GM23338 (cell line): ENCODE measurements at regions not wholly inside any gene's neighbourhood (a gene's known extent, or its start where the extent isn't known, plus 50 kb on each side); places are given as distances from the start of the nearest gene placed in this dataset.

Experiments used
- CREB1 ChIP-seq: fragments of 250-450 bp; sonication (Bioruptor Pico); IDR thresholded peaks from 2 replicates; pipeline ENCODE4 v1.5.0; 2020; ENCODE audit warnings: low read depth, mild to moderate bottlenecking, moderate library complexity
- ETS1 ChIP-seq: IDR thresholded peaks from 2 replicates; pipeline ENCODE4 v1.6.1; 2016; ENCODE audit warnings: antibody characterized with exemption
- EZH2 ChIP-seq: fragments of 200-600 bp; sonication (generic); IDR thresholded peaks from one replicate; pipeline ENCODE4 v1.8.0; 2017; ENCODE audit warnings: antibody characterized with exemption, mild to moderate bottlenecking, low read depth; ENCODE audit not compliant: unreplicated experiment
- EZH2phosphoT487 ChIP-seq: fragments of 200-600 bp; sonication (generic); IDR thresholded peaks from one replicate; pipeline ENCODE4 v1.8.1; 2018; ENCODE audit warnings: antibody characterized with exemption; ENCODE audit not compliant: unreplicated experiment
- JUNB ChIP-seq: IDR thresholded peaks from one replicate; pipeline ENCODE4 v1.6.1; 2016; ENCODE audit warnings: antibody characterized with exemption; ENCODE audit not compliant: unreplicated experiment
- NANOG ChIP-seq: IDR thresholded peaks from 2 replicates; pipeline ENCODE4 v1.6.1; 2016; ENCODE audit warnings: antibody characterized with exemption, borderline replicate concordance
- POLR2AphosphoS5 ChIP-seq: IDR thresholded peaks from 2 replicates; pipeline ENCODE4 v1.6.1; 2016; ENCODE audit warnings: antibody characterized with exemption, low read depth
- STAT1 ChIP-seq: IDR thresholded peaks from one replicate; pipeline ENCODE4 v1.6.1; 2016; ENCODE audit warnings: antibody characterized with exemption; ENCODE audit not compliant: unreplicated experiment
- ZNF114 ChIP-seq: fragments of 250-450 bp; sonication (Bioruptor Pico); IDR thresholded peaks from 2 replicates; pipeline ENCODE4 v1.5.0; 2020; ENCODE audit warnings: mild to moderate bottlenecking, moderate library complexity
- ZNF331 ChIP-seq: fragments of 250-450 bp; sonication (Bioruptor Pico); IDR thresholded peaks from 2 replicates; pipeline ENCODE4 v1.5.0; 2020; ENCODE audit warnings: low read depth, mild to moderate bottlenecking, moderate library complexity
- TF ChIP-seq, protein P1 (sequence below), 2 experiments: fragments of 200-600 bp in 1 of 2; sonication (generic) in 1 of 2; conservative IDR thresholded peaks; 2 replicates each; pipeline versions ENCODE4 v1.5.1 to v1.6.1; 2016 to 2017; ENCODE audit warnings: antibody characterized with exemption in 2 of 2, low read depth in 2 of 2, mild to moderate bottlenecking in 2 of 2, moderate library complexity in 1 of 2
- TF ChIP-seq, protein P2 (sequence below): IDR thresholded peaks from one replicate; pipeline ENCODE4 v1.6.1; 2018; ENCODE audit warnings: antibody characterized with exemption; ENCODE audit not compliant: unreplicated experiment

DNA sequence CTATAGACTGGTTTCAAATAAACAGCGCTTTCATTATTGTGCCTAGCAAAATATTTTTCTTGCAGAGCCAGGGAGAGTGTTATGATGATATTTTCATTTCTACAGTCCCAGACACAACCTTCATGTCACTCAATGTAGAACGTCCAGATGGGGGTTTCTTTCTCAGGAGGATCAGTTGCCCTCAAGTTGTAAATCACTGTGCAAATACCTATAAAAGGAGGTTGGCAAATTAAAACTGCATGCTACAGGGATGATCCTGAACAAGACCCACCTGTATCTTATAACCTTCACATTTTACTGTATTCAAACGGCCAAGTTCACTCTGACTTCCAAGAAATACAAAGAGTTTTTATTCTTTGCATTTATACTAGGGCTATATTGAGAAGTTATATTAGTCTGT lies 486.0 kb downstream of the EDEM1 start:
- TF ChIP-seq, protein P1, sequence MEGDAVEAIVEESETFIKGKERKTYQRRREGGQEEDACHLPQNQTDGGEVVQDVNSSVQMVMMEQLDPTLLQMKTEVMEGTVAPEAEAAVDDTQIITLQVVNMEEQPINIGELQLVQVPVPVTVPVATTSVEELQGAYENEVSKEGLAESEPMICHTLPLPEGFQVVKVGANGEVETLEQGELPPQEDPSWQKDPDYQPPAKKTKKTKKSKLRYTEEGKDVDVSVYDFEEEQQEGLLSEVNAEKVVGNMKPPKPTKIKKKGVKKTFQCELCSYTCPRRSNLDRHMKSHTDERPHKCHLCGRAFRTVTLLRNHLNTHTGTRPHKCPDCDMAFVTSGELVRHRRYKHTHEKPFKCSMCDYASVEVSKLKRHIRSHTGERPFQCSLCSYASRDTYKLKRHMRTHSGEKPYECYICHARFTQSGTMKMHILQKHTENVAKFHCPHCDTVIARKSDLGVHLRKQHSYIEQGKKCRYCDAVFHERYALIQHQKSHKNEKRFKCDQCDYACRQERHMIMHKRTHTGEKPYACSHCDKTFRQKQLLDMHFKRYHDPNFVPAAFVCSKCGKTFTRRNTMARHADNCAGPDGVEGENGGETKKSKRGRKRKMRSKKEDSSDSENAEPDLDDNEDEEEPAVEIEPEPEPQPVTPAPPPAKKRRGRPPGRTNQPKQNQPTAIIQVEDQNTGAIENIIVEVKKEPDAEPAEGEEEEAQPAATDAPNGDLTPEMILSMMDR (conservative IDR thresholded peaks at IDR 0.05; ENCODE audit: low read depth in 2 of 2): no peak
- TF ChIP-seq EZH2phosphoT487 (no peak), EZH2 (no peak), POLR2AphosphoS5 (no peak), CREB1 (no peak), JUNB (no peak), ETS1 (no peak), NANOG (no peak), STAT1 (no peak), ZNF114 (CRISPR knock-in tag) (no peak), ZNF331 (CRISPR knock-in tag) (no peak)
- TF ChIP-seq, protein P2, sequence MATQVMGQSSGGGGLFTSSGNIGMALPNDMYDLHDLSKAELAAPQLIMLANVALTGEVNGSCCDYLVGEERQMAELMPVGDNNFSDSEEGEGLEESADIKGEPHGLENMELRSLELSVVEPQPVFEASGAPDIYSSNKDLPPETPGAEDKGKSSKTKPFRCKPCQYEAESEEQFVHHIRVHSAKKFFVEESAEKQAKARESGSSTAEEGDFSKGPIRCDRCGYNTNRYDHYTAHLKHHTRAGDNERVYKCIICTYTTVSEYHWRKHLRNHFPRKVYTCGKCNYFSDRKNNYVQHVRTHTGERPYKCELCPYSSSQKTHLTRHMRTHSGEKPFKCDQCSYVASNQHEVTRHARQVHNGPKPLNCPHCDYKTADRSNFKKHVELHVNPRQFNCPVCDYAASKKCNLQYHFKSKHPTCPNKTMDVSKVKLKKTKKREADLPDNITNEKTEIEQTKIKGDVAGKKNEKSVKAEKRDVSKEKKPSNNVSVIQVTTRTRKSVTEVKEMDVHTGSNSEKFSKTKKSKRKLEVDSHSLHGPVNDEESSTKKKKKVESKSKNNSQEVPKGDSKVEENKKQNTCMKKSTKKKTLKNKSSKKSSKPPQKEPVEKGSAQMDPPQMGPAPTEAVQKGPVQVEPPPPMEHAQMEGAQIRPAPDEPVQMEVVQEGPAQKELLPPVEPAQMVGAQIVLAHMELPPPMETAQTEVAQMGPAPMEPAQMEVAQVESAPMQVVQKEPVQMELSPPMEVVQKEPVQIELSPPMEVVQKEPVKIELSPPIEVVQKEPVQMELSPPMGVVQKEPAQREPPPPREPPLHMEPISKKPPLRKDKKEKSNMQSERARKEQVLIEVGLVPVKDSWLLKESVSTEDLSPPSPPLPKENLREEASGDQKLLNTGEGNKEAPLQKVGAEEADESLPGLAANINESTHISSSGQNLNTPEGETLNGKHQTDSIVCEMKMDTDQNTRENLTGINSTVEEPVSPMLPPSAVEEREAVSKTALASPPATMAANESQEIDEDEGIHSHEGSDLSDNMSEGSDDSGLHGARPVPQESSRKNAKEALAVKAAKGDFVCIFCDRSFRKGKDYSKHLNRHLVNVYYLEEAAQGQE: no peak
